GM12878 (cell line): ENCODE measurements at regions not wholly inside any gene's neighbourhood (a gene's known extent, or its start where the extent isn't known, plus 50 kb on each side); places are given as distances from the start of the nearest gene placed in this dataset.

Experiments used
- ATF3 ChIP-seq: IDR thresholded peaks from 2 replicates; pipeline ENCODE4 v1.6.1; 2011; ENCODE audit warnings: low read depth, mild to moderate bottlenecking, low read length, moderate library complexity, borderline replicate concordance; ENCODE audit errors: extremely low read depth
- BCL11A ChIP-seq: IDR thresholded peaks from 2 replicates; pipeline ENCODE4 v1.6.1; 2011; ENCODE audit warnings: low read depth, low read length
- BMI1 ChIP-seq: fragments of 450-650 bp; IDR thresholded peaks from 2 replicates; pipeline ENCODE4 v1.6.1; 2016; ENCODE audit warnings: mild to moderate bottlenecking, moderate library complexity, borderline replicate concordance
- E2F8 ChIP-seq: fragments of 450-650 bp; IDR thresholded peaks from 2 replicates; pipeline ENCODE4 v1.6.1; 2018; ENCODE audit warnings: mild to moderate bottlenecking, low read depth, moderate library complexity; ENCODE audit not compliant: partially characterized antibody
- POLR2A ChIP-seq: IDR thresholded peaks from 2 replicates; pipeline ENCODE4 v1.6.1; 2011; ENCODE audit warnings: low read depth, mild to moderate bottlenecking, low read length
- SUZ12 ChIP-seq: fragments of 200-600 bp; sonication (generic); IDR thresholded peaks from one replicate; pipeline ENCODE4 v1.6.1; 2018; ENCODE audit warnings: antibody characterized with exemption, mild to moderate bottlenecking; ENCODE audit not compliant: unreplicated experiment
- TAF1 ChIP-seq: IDR thresholded peaks from 2 replicates; pipeline ENCODE4 v1.6.1; 2011; ENCODE audit warnings: mild to moderate bottlenecking, low read depth, low read length, borderline replicate concordance
- TF ChIP-seq, protein P1 (sequence below): IDR thresholded peaks from 2 replicates; pipeline ENCODE4 v1.6.1; 2012; ENCODE audit warnings: low read depth, low read length, improper control_type of control experiment
- TF ChIP-seq, protein P2 (sequence below): IDR thresholded peaks from 2 replicates; pipeline ENCODE4 v1.6.1; 2012; ENCODE audit warnings: mild to moderate bottlenecking, low read depth, low read length

GRCh38 chr2:140128909-140129308 lies 1348.7 kb upstream of the NXPH2 start:
- TF ChIP-seq, protein P1, sequence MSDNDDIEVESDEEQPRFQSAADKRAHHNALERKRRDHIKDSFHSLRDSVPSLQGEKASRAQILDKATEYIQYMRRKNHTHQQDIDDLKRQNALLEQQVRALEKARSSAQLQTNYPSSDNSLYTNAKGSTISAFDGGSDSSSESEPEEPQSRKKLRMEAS, result no peak
- TF ChIP-seq, protein P2, sequence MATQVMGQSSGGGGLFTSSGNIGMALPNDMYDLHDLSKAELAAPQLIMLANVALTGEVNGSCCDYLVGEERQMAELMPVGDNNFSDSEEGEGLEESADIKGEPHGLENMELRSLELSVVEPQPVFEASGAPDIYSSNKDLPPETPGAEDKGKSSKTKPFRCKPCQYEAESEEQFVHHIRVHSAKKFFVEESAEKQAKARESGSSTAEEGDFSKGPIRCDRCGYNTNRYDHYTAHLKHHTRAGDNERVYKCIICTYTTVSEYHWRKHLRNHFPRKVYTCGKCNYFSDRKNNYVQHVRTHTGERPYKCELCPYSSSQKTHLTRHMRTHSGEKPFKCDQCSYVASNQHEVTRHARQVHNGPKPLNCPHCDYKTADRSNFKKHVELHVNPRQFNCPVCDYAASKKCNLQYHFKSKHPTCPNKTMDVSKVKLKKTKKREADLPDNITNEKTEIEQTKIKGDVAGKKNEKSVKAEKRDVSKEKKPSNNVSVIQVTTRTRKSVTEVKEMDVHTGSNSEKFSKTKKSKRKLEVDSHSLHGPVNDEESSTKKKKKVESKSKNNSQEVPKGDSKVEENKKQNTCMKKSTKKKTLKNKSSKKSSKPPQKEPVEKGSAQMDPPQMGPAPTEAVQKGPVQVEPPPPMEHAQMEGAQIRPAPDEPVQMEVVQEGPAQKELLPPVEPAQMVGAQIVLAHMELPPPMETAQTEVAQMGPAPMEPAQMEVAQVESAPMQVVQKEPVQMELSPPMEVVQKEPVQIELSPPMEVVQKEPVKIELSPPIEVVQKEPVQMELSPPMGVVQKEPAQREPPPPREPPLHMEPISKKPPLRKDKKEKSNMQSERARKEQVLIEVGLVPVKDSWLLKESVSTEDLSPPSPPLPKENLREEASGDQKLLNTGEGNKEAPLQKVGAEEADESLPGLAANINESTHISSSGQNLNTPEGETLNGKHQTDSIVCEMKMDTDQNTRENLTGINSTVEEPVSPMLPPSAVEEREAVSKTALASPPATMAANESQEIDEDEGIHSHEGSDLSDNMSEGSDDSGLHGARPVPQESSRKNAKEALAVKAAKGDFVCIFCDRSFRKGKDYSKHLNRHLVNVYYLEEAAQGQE, result no peak
- TF ChIP-seq POLR2A (no peak), ATF3 (no peak), BCL11A (no peak), BMI1 (no peak), SUZ12 (no peak), E2F8 (no peak), TAF1 (no peak)
